ENCODE measurements at regions not wholly inside any gene's neighbourhood (a gene's known extent, or its start where the extent isn't known, plus 50 kb on each side); places are given as distances from the start of the nearest gene placed in this dataset.

DNA sequence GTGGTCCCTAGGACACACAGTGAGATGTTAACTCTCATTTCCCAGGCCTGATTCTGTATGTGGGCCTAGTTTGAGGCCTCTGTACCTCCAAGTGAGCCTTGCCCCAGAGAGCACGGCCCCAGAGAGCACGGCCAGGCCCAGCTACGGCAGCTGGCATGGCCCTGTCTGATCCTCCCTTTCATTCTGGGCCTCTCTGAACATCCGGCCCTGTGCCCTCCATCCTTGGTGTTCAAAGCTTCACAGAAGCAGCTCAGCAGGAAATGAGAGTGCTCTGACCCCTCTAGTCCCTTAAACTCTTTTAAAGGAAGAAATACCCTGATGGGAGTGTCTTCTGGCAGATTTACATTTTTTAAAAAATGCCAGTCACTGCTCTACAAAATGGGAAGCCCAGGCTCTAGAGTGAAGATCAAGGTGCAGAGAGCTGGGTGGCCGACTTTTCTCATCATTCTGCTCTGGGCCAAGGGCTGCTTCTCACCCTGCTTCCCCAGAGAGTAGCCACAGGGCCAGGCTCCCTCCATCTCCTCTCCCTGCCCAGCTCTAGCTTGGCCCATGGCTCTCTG, 171.9 kb downstream of the RPS24 start:
- H3K27me3 ChIP-seq (ENCODE audit: insufficient read depth, low read length): peaks cover 4% of the 10 kb centered on the region; the same call in 1 of the 2 replicates
- H3K4me1 ChIP-seq (ENCODE audit: control insufficient read depth in 1 of 2, insufficient read depth in 2 of 2, low read length in 2 of 2): no peaks in the 10 kb centered on the region
- no peaks in the 10 kb centered on the region for H3K79me2 ChIP-seq (ENCODE audit: insufficient read depth, low read length)
- no peak overlapping the region for H3K4me2 ChIP-seq (ENCODE audit: low read length)
- TF ChIP-seq TCF7L2 (IDR thresholded peaks at IDR 0.05; ENCODE audit: borderline replicate concordance, extremely low read depth, insufficient read depth, insufficient read length) (no peak), POLR2A (IDR thresholded peaks at IDR 0.05; ENCODE audit: borderline replicate concordance, extremely low read depth, insufficient read depth, insufficient read length) (no peak), CEBPB (IDR thresholded peaks at IDR 0.05; ENCODE audit: low read depth) (no peak), YY1 (IDR thresholded peaks at IDR 0.05; ENCODE audit: extremely low read depth, insufficient replicate concordance, low read depth, low read length) (no peak), EZH2phosphoT487 (IDR thresholded peaks at IDR 0.05; ENCODE audit: borderline replicate concordance) (no peak), EGR1 (IDR thresholded peaks at IDR 0.05; ENCODE audit: low read depth) (no peak), SRF (IDR thresholded peaks at IDR 0.05; ENCODE audit: low read depth) (no peak)
- TF ChIP-seq, protein P1, sequence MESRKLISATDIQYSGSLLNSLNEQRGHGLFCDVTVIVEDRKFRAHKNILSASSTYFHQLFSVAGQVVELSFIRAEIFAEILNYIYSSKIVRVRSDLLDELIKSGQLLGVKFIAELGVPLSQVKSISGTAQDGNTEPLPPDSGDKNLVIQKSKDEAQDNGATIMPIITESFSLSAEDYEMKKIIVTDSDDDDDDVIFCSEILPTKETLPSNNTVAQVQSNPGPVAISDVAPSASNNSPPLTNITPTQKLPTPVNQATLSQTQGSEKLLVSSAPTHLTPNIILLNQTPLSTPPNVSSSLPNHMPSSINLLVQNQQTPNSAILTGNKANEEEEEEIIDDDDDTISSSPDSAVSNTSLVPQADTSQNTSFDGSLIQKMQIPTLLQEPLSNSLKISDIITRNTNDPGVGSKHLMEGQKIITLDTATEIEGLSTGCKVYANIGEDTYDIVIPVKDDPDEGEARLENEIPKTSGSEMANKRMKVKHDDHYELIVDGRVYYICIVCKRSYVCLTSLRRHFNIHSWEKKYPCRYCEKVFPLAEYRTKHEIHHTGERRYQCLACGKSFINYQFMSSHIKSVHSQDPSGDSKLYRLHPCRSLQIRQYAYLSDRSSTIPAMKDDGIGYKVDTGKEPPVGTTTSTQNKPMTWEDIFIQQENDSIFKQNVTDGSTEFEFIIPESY (IDR thresholded peaks at IDR 0.05; ENCODE audit: extremely low read depth, insufficient replicate concordance, low read length): no peak
- H3K9me2 ChIP-seq (ENCODE audit: insufficient read depth): no peaks in the 10 kb centered on the region
- H3K27ac ChIP-seq (ENCODE audit: low read depth, low read length): no peak overlapping the region
- no peaks in the 10 kb centered on the region for H3K9me3 ChIP-seq (ENCODE audit: control insufficient read depth in 1 of 2, insufficient read depth in 1 of 2, low read depth in 1 of 2, low read length in 2 of 2)
- H3K4me3 ChIP-seq (replicated peaks in 1 of 2; ENCODE audit: low read depth in 1 of 2, low read length in 2 of 2): no peak overlapping the region
- no peaks in the 10 kb centered on the region for H3K36me3 ChIP-seq (ENCODE audit: control insufficient read depth in 1 of 2, insufficient read depth in 2 of 2, low read length in 2 of 2)
- H3K9ac ChIP-seq (ENCODE audit: low read length): no peak overlapping the region
- POLR2A ChIA-PET: no interaction called here
- DNase-seq (ENCODE audit: low read depth, low spot score): no peak
- no peak overlapping the region for H2AFZ ChIP-seq (ENCODE audit: low read depth, low read length, poor library complexity, severe bottlenecking)
- no peak for ATAC-seq
- RAD21 ChIA-PET (ENCODE audit: low non-redundant PET in 1 of 2, low total read pairs in 2 of 2, uncharacterized antibody in 2 of 2, unreplicated experiment in 2 of 2): interaction anchor here in 1 of 2 experiments (0.5 kb wide), 1 partner anchor 165 kb away, joined by 3 read pairs; no protein-coding TSS in a partner anchor
- CTCF ChIA-PET: no interaction called here
- no TSS peak for BruUV-seq (replicated peaks)
- no peaks in the 10 kb centered on the region for H4K20me1 ChIP-seq (ENCODE audit: insufficient read depth)
- intact Hi-C loops (cut with micrococcal nuclease): no loop called here

Measured in HCT116 (cell line).